Fibroblast of lung (primary cell): ENCODE measurements at regions not wholly inside any gene's neighbourhood (a gene's known extent, or its start where the extent isn't known, plus 50 kb on each side); places are given as distances from the start of the nearest gene placed in this dataset.

ENCODE experiments used
- CTCF ChIP-seq, 2 donors: IDR thresholded peaks in 1 of 2; conservative IDR thresholded peaks in 1 of 2; 1 replicate in 1 of 2; 2 replicates in 1 of 2; pipeline ENCODE4 v1.5.1; 2011 to 2012; ENCODE audit warnings: low read length in 2 of 2, control low read depth in 1 of 2, inconsistent platforms in 1 of 2, low read depth in 1 of 2, mild to moderate bottlenecking in 1 of 2
- EZH2 ChIP-seq: IDR thresholded peaks from 2 replicates; pipeline ENCODE4 v1.5.1; 2012; ENCODE audit warnings: low read length, control low read depth, mild to moderate bottlenecking; ENCODE audit errors: missing control alignments

DNA sequence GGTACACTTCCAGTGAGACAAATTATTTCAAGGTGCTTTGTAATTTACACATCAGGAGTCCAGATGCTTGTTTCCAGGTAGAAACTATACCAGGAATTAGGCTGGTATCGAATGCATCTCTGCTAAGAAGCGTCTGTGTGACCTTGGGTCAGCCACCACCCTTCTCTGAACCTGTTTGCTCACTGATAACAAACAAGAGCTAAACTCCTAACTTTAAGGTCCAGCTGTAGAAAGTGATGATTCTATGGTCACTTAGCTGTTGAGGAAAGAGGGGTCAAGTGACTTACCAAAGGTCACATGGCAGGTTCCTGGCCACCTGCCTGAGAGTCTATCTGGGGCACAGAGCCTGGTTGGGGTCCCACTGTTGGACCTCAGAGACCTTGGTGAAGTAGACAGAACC lies 95.4 kb downstream of the HIF1AN start:
- TF ChIP-seq CTCF (conservative IDR thresholded peaks at IDR 0.05 in 1 of 2, IDR thresholded peaks at IDR 0.05 in 1 of 2; ENCODE audit: low read depth in 1 of 2, low read length in 2 of 2) (no peak), EZH2 (no peak)
